HEK293 (cell line): ENCODE measurements at regions not wholly inside any gene's neighbourhood (a gene's known extent, or its start where the extent isn't known, plus 50 kb on each side); places are given as distances from the start of the nearest gene placed in this dataset.

Experiments
- CTCF ChIA-PET: fragments of 350-600 bp; formaldehyde crosslinking; extraction: SDS; loops from one replicate; lab custom pipeline; 2021; ENCODE audit warnings: antibody characterized with exemption; lab: Yijun Ruan, JAX
- POLR2A ChIA-PET: fragments of 300-600 bp; formaldehyde crosslinking; extraction: SDS; loops from one replicate; lab custom pipeline; 2020; ENCODE audit warnings: antibody characterized with exemption, inconsistent platforms; lab: Yijun Ruan, JAX
- H3K27ac ChIP-seq: fragments of 200-500 bp; sonication (Bioruptor generic); 2 replicates; pipeline ENCODE4 v1.5.1; 2014; ENCODE audit warnings: low read depth, low read length, control low read depth, inconsistent platforms; ENCODE audit errors: extremely low read depth
- H3K36me3 ChIP-seq, 2 experiments: fragments of 200-500 bp in 1 of 2; sonication (Bioruptor generic) in 1 of 2; 1 replicate in 1 of 2; 2 replicates in 1 of 2; pipeline ENCODE4 v1.5.1; 2014 to 2017; ENCODE audit warnings: inconsistent platforms in 2 of 2, low read length in 2 of 2; ENCODE audit not compliant: control insufficient read depth in 2 of 2, insufficient read depth in 1 of 2
- H3K4me1 ChIP-seq: fragments of 200-500 bp; sonication (Bioruptor generic); 2 replicates; pipeline ENCODE4 v1.5.1; 2014; ENCODE audit warnings: mild to moderate bottlenecking, low read length, inconsistent platforms; ENCODE audit not compliant: control insufficient read depth, insufficient read depth
- H3K4me3 ChIP-seq: 2 replicates; pipeline ENCODE4 v1.5.1; 2011; ENCODE audit warnings: low read depth, mild to moderate bottlenecking, control low read depth, low read length, moderate library complexity
- H3K9me3 ChIP-seq: fragments of 200-500 bp; sonication (Bioruptor generic); 2 replicates; pipeline ENCODE4 v1.5.1; 2014; ENCODE audit warnings: low read depth, low read length, inconsistent platforms; ENCODE audit not compliant: control insufficient read depth, insufficient read depth
- BCL11B ChIP-seq: fragments of 450-650 bp; formaldehyde crosslinking; IDR thresholded peaks from 2 replicates; pipeline ENCODE4 v1.5.1; 2016; ENCODE audit warnings: low read depth, missing biosample characterization, missing genetic modification characterization
- KLF9 ChIP-seq: fragments of 450-650 bp; formaldehyde crosslinking; IDR thresholded peaks from 2 replicates; pipeline ENCODE4 v1.5.1; 2016; ENCODE audit warnings: missing biosample characterization, missing genetic modification characterization, low read depth
- PRDM1 ChIP-seq: fragments of 450-650 bp; formaldehyde crosslinking; IDR thresholded peaks from 2 replicates; pipeline ENCODE4; 2016; ENCODE audit warnings: missing biosample characterization, missing genetic modification characterization
- RBAK ChIP-seq: fragments of 450-650 bp; formaldehyde crosslinking; IDR thresholded peaks from 2 replicates; pipeline ENCODE4 v1.5.1; 2016; ENCODE audit warnings: missing biosample characterization, missing genetic modification characterization
- REPIN1 ChIP-seq: fragments of 450-650 bp; formaldehyde crosslinking; IDR thresholded peaks from 2 replicates; pipeline ENCODE4 v1.5.1; 2017; ENCODE audit warnings: missing biosample characterization, missing genetic modification characterization, low read depth
- SCRT2 ChIP-seq: fragments of 450-650 bp; formaldehyde crosslinking; IDR thresholded peaks from 2 replicates; pipeline ENCODE4 v1.5.1; 2016; ENCODE audit warnings: missing biosample characterization, missing genetic modification characterization
- TCF7L2 ChIP-seq: IDR thresholded peaks from 2 replicates; pipeline ENCODE4 v1.6.1; 2011; ENCODE audit warnings: low read depth, mild to moderate bottlenecking, inconsistent platforms, low read length, moderate library complexity, borderline replicate concordance
- ZBTB21 ChIP-seq: fragments of 450-650 bp; formaldehyde crosslinking; IDR thresholded peaks from 2 replicates; pipeline ENCODE4 v1.5.1; 2017; ENCODE audit warnings: missing biosample characterization, missing genetic modification characterization
- ZFP37 ChIP-seq: fragments of 450-650 bp; formaldehyde crosslinking; IDR thresholded peaks from 2 replicates; pipeline ENCODE4 v1.5.1; 2016; ENCODE audit warnings: missing biosample characterization, missing genetic modification characterization
- ZNF266 ChIP-seq: fragments of 450-650 bp; formaldehyde crosslinking; IDR thresholded peaks from 2 replicates; pipeline ENCODE4 v1.5.1; 2016; ENCODE audit warnings: missing biosample characterization, missing genetic modification characterization, low read depth
- ZNF274 ChIP-seq, 2 experiments: fragments of 200-500 bp in 1 of 2; fragments of 450-650 bp in 1 of 2; sonication (Bioruptor generic) in 1 of 2; formaldehyde crosslinking in 1 of 2; IDR thresholded peaks; 2 replicates each; pipeline versions ENCODE4 v1.5.1 to v1.6.1; 2014 to 2016; ENCODE audit warnings: borderline replicate concordance in 1 of 2, inconsistent platforms in 1 of 2, low read length in 1 of 2, missing biosample characterization in 1 of 2, missing genetic modification characterization in 1 of 2
- ZNF292 ChIP-seq: fragments of 450-650 bp; formaldehyde crosslinking; IDR thresholded peaks from 2 replicates; pipeline ENCODE4 v1.5.1; 2016; ENCODE audit warnings: low read depth, missing biosample characterization, missing genetic modification characterization, borderline replicate concordance
- ZNF311 ChIP-seq: fragments of 450-650 bp; formaldehyde crosslinking; IDR thresholded peaks from 2 replicates; pipeline ENCODE4 v1.5.1; 2017; ENCODE audit warnings: missing biosample characterization, missing genetic modification characterization, borderline replicate concordance
- ZNF571 ChIP-seq: fragments of 450-650 bp; formaldehyde crosslinking; IDR thresholded peaks from 2 replicates; pipeline ENCODE4 v1.5.0; 2017; ENCODE audit warnings: missing biosample characterization, missing genetic modification characterization
- ZNF701 ChIP-seq: fragments of 450-650 bp; formaldehyde crosslinking; IDR thresholded peaks from 2 replicates; pipeline ENCODE4 v1.5.1; 2016; ENCODE audit warnings: missing biosample characterization, missing genetic modification characterization
- TF ChIP-seq, protein P1 (sequence below): fragments of 450-650 bp; formaldehyde crosslinking; IDR thresholded peaks from 2 replicates; pipeline ENCODE4 v1.5.1; 2016; ENCODE audit warnings: missing biosample characterization, missing genetic modification characterization, borderline replicate concordance
- TF ChIP-seq, protein P2 (sequence below): fragments of 450-650 bp; formaldehyde crosslinking; IDR thresholded peaks from 2 replicates; pipeline ENCODE4 v1.5.1; 2016; ENCODE audit warnings: missing biosample characterization, missing genetic modification characterization
- TF ChIP-seq, protein P3 (sequence below): fragments of 450-650 bp; formaldehyde crosslinking; IDR thresholded peaks from 2 replicates; pipeline ENCODE4 v1.5.1; 2016; ENCODE audit warnings: missing biosample characterization, missing genetic modification characterization

DNA sequence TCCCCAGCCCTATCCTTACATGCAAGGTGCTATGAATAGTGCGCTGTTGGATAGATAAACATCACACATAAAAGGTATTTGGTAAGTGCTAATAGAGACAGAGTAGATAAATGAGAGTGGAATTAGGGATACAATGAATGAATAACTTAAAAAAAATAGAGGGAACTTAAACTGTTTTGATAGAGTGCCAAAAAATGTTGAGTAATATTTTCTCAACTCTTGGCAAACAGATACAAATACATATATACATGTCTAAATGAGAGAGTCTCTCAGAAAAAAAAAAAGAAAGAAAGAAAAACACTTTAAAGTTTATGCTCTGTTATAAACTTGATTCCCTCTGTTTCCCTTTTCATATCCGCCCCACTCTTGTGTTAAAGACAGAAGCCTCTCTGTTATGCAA is 667.4 kb downstream of the ROBO2 start:
- TF ChIP-seq ZNF292 (tag by site-specific recombination) (no peak), KLF9 (tag by site-specific recombination) (no peak), RBAK (tag by site-specific recombination) (no peak), ZNF274 (IDR thresholded peaks at IDR 0.05; ENCODE audit: low read length) (no peak), ZNF274 (tag by site-specific recombination; IDR thresholded peaks at IDR 0.05; ENCODE audit: borderline replicate concordance) (no peak), BCL11B (tag by site-specific recombination) (no peak), PRDM1 (tag by site-specific recombination) (no peak), ZNF311 (tag by site-specific recombination) (no peak), ZBTB21 (tag by site-specific recombination) (no peak), ZFP37 (no peak), REPIN1 (tag by site-specific recombination) (no peak), ZNF701 (tag by site-specific recombination) (no peak), ZNF266 (tag by site-specific recombination) (no peak), TCF7L2 (no peak), SCRT2 (no peak), ZNF571 (tag by site-specific recombination) (no peak)
- TF ChIP-seq, protein P1, sequence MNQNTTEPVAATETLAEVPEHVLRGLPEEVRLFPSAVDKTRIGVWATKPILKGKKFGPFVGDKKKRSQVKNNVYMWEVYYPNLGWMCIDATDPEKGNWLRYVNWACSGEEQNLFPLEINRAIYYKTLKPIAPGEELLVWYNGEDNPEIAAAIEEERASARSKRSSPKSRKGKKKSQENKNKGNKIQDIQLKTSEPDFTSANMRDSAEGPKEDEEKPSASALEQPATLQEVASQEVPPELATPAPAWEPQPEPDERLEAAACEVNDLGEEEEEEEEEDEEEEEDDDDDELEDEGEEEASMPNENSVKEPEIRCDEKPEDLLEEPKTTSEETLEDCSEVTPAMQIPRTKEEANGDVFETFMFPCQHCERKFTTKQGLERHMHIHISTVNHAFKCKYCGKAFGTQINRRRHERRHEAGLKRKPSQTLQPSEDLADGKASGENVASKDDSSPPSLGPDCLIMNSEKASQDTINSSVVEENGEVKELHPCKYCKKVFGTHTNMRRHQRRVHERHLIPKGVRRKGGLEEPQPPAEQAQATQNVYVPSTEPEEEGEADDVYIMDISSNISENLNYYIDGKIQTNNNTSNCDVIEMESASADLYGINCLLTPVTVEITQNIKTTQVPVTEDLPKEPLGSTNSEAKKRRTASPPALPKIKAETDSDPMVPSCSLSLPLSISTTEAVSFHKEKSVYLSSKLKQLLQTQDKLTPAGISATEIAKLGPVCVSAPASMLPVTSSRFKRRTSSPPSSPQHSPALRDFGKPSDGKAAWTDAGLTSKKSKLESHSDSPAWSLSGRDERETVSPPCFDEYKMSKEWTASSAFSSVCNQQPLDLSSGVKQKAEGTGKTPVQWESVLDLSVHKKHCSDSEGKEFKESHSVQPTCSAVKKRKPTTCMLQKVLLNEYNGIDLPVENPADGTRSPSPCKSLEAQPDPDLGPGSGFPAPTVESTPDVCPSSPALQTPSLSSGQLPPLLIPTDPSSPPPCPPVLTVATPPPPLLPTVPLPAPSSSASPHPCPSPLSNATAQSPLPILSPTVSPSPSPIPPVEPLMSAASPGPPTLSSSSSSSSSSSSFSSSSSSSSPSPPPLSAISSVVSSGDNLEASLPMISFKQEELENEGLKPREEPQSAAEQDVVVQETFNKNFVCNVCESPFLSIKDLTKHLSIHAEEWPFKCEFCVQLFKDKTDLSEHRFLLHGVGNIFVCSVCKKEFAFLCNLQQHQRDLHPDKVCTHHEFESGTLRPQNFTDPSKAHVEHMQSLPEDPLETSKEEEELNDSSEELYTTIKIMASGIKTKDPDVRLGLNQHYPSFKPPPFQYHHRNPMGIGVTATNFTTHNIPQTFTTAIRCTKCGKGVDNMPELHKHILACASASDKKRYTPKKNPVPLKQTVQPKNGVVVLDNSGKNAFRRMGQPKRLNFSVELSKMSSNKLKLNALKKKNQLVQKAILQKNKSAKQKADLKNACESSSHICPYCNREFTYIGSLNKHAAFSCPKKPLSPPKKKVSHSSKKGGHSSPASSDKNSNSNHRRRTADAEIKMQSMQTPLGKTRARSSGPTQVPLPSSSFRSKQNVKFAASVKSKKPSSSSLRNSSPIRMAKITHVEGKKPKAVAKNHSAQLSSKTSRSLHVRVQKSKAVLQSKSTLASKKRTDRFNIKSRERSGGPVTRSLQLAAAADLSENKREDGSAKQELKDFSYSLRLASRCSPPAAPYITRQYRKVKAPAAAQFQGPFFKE (tag by site-specific recombination), result no peak
- TF ChIP-seq, protein P2, sequence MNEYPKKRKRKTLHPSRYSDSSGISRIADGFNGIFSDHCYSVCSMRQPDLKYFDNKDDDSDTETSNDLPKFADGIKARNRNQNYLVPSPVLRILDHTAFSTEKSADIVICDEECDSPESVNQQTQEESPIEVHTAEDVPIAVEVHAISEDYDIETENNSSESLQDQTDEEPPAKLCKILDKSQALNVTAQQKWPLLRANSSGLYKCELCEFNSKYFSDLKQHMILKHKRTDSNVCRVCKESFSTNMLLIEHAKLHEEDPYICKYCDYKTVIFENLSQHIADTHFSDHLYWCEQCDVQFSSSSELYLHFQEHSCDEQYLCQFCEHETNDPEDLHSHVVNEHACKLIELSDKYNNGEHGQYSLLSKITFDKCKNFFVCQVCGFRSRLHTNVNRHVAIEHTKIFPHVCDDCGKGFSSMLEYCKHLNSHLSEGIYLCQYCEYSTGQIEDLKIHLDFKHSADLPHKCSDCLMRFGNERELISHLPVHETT (tag by site-specific recombination), result no peak
- TF ChIP-seq, protein P3, sequence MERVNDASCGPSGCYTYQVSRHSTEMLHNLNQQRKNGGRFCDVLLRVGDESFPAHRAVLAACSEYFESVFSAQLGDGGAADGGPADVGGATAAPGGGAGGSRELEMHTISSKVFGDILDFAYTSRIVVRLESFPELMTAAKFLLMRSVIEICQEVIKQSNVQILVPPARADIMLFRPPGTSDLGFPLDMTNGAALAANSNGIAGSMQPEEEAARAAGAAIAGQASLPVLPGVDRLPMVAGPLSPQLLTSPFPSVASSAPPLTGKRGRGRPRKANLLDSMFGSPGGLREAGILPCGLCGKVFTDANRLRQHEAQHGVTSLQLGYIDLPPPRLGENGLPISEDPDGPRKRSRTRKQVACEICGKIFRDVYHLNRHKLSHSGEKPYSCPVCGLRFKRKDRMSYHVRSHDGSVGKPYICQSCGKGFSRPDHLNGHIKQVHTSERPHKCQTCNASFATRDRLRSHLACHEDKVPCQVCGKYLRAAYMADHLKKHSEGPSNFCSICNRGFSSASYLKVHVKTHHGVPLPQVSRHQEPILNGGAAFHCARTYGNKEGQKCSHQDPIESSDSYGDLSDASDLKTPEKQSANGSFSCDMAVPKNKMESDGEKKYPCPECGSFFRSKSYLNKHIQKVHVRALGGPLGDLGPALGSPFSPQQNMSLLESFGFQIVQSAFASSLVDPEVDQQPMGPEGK (tag by site-specific recombination), result no peak
- H3K36me3 ChIP-seq, result no peaks in the 10 kb centered on the region
- POLR2A ChIA-PET, result no interaction called here
- H3K4me1 ChIP-seq, result no peaks in the 10 kb centered on the region
- H3K9me3 ChIP-seq, result no peaks in the 10 kb centered on the region
- no peak overlapping the region for H3K4me3 ChIP-seq
- no peak overlapping the region for H3K27ac ChIP-seq
- CTCF ChIA-PET, result no interaction called here
